HCT116 (cell line): ENCODE measurements at regions not wholly inside any gene's neighbourhood (a gene's known extent, or its start where the extent isn't known, plus 50 kb on each side); places are given as distances from the start of the nearest gene placed in this dataset.
A peak's percentile ranks its signal among the peaks of the same experiment; 100 is the strongest.

ENCODE experiments used
- ATAC-seq: fragments of 200-7000 bp; cut with Tn5 transposase; 2 replicates; pipeline ENCODE4 v1.9.1; 2020; ENCODE audit warnings: mild to moderate bottlenecking, moderate library complexity
- BruUV-seq: library from RNA; stranded (reverse); fragments of 400-500 nt; replicated peaks from 2 replicates; lab custom pipeline; 2021; lab: Mats Ljungman, UMichigan
- CTCF ChIA-PET: fragments of 300-600 bp; sonication (Branson Sonifier 250); formaldehyde crosslinking; loops from one replicate; lab custom pipeline; 2021; ENCODE audit warnings: antibody characterized with exemption; lab: Charles Lee
- POLR2A ChIA-PET: fragments of 300-600, 350-600 bp; sonication (Branson Sonifier 250); formaldehyde crosslinking; loops from one replicate; lab custom pipeline; 2021; ENCODE audit warnings: antibody characterized with exemption; lab: Charles Lee
- RAD21 ChIA-PET, 2 experiments: fragments of 300-600 bp; sonication (Branson Sonifier 250); formaldehyde crosslinking; loops; one replicate each; lab custom pipeline; 2023; ENCODE audit warnings: low total read pairs in 2 of 2; ENCODE audit not compliant: uncharacterized antibody in 2 of 2, unreplicated experiment in 2 of 2, low non-redundant PET in 1 of 2; lab: Charles Lee
- DNase-seq: peaks from one replicate; pipeline ENCODE4 v3.0.0-alpha.2; 2010; ENCODE audit warnings: low read depth, low spot score
- H2AFZ ChIP-seq: fragments of 200-600 bp; shearing (Covaris generic), sonication (generic); 2 replicates; pipeline ENCODE4 v1.6.1; 2017; ENCODE audit warnings: low read depth, mixed run types, mixed read lengths, antibody characterized with exemption, low read length; ENCODE audit not compliant: poor library complexity, severe bottlenecking
- H3K27ac ChIP-seq: 2 replicates; pipeline ENCODE4 v1.5.1; 2012; ENCODE audit warnings: low read depth, low read length
- H3K27me3 ChIP-seq: fragments of 200-600 bp; sonication (generic); 2 replicates; pipeline ENCODE4 v1.6.1; 2016; ENCODE audit warnings: mixed run types, low read length, mixed read lengths; ENCODE audit not compliant: insufficient read depth
- H3K36me3 ChIP-seq, 2 experiments: fragments of 200-500 bp in 1 of 2; fragments of 200-600 bp in 1 of 2; sonication (Bioruptor generic) in 1 of 2; sonication (generic) in 1 of 2; 2 replicates each; pipeline versions ENCODE4 v1.5.1 to v1.6.1; 2014 to 2016; ENCODE audit warnings: low read length in 2 of 2, inconsistent platforms in 1 of 2, mixed read lengths in 1 of 2, mixed run types in 1 of 2; ENCODE audit not compliant: insufficient read depth in 2 of 2, control insufficient read depth in 1 of 2
- H3K4me1 ChIP-seq, 2 experiments: fragments of 200-600 bp in 1 of 2; sonication (generic) in 1 of 2; 2 replicates each; pipeline versions ENCODE4 v1.5.1 to v1.6.1; 2012 to 2017; ENCODE audit warnings: low read length in 2 of 2, inconsistent platforms in 1 of 2, mild to moderate bottlenecking in 1 of 2, mixed read lengths in 1 of 2, mixed run types in 1 of 2, moderate library complexity in 1 of 2; ENCODE audit not compliant: insufficient read depth in 2 of 2, control insufficient read depth in 1 of 2
- H3K4me2 ChIP-seq: fragments of 200-600 bp; sonication (generic); 2 replicates; pipeline ENCODE4 v1.6.1; 2017; ENCODE audit warnings: mixed run types, low read length, mixed read lengths
- H3K4me3 ChIP-seq, 2 experiments: fragments of 200-600 bp in 1 of 2; sonication (generic) in 1 of 2; replicated peaks in 1 of 2; 2 replicates each; pipeline ENCODE4 v1.5.1; 2011 to 2016; ENCODE audit warnings: low read length in 2 of 2, control low read depth in 1 of 2, low read depth in 1 of 2, mild to moderate bottlenecking in 1 of 2, mixed read lengths in 1 of 2, mixed run types in 1 of 2
- H3K79me2 ChIP-seq: fragments of 200-600 bp; sonication (generic); 2 replicates; pipeline ENCODE4 v1.6.1; 2017; ENCODE audit warnings: mild to moderate bottlenecking, mixed run types, low read length, moderate library complexity, mixed read lengths; ENCODE audit not compliant: insufficient read depth
- H3K9ac ChIP-seq: fragments of 200-600 bp; sonication (generic); 2 replicates; pipeline ENCODE4 v1.6.1; 2016; ENCODE audit warnings: low read length, mixed read lengths
- H3K9me2 ChIP-seq: fragments of 200-600 bp; sonication (generic), shearing (Covaris generic); 2 replicates; pipeline ENCODE4 v1.6.1; 2017; ENCODE audit warnings: mixed run types, mild to moderate bottlenecking, moderate library complexity; ENCODE audit not compliant: insufficient read depth
- H3K9me3 ChIP-seq, 2 experiments: fragments of 200-500 bp in 1 of 2; fragments of 200-600 bp in 1 of 2; sonication (Bioruptor generic) in 1 of 2; sonication (generic) in 1 of 2; 2 replicates each; pipeline ENCODE4 v1.6.1; 2014 to 2017; ENCODE audit warnings: low read length in 2 of 2, mixed read lengths in 2 of 2, inconsistent platforms in 1 of 2, low read depth in 1 of 2, mild to moderate bottlenecking in 1 of 2, mixed run types in 1 of 2, moderate library complexity in 1 of 2; ENCODE audit not compliant: control insufficient read depth in 1 of 2, insufficient read depth in 1 of 2
- H4K20me1 ChIP-seq: fragments of 200-600 bp; sonication (generic), shearing (Covaris generic); 2 replicates; pipeline ENCODE4 v1.6.1; 2017; ENCODE audit warnings: mixed run types, mild to moderate bottlenecking, moderate library complexity; ENCODE audit not compliant: insufficient read depth
- ATF3 ChIP-seq: IDR thresholded peaks from 2 replicates; pipeline ENCODE4 v1.6.1; 2012
- CBX3 ChIP-seq: IDR thresholded peaks from 2 replicates; pipeline ENCODE4 v1.6.1; 2012; ENCODE audit warnings: low read depth
- CTCF ChIP-seq, 3 experiments: fragments of 200-600 bp in 1 of 3; sonication (generic) in 1 of 3; IDR thresholded peaks in 2 of 3; conservative IDR thresholded peaks in 1 of 3; 2 replicates each; pipeline ENCODE4 v1.5.1; 2012 to 2017; ENCODE audit warnings: low read depth in 2 of 3, low read length in 2 of 3, antibody characterized with exemption in 1 of 3, borderline replicate concordance in 1 of 3, control low read depth in 1 of 3, mild to moderate bottlenecking in 1 of 3, mixed read lengths in 1 of 3, mixed run types in 1 of 3, moderate library complexity in 1 of 3; ENCODE audit not compliant: insufficient read depth in 1 of 3
- EGR1 ChIP-seq: IDR thresholded peaks from 2 replicates; pipeline ENCODE4 v1.6.1; 2012; ENCODE audit warnings: low read depth
- EZH2 ChIP-seq: fragments of 200-600 bp; sonication (generic); IDR thresholded peaks from 2 replicates; pipeline ENCODE4 v1.6.1; 2017; ENCODE audit warnings: antibody characterized with exemption, mixed run types
- EZH2phosphoT487 ChIP-seq: fragments of 200-600 bp; IDR thresholded peaks from 2 replicates; pipeline ENCODE4 v1.6.1; 2018; ENCODE audit warnings: antibody characterized with exemption, borderline replicate concordance
- FOSL1 ChIP-seq: IDR thresholded peaks from 2 replicates; pipeline ENCODE4 v1.6.1; 2012; ENCODE audit warnings: low read depth
- JUND ChIP-seq: IDR thresholded peaks from 2 replicates; pipeline ENCODE4 v1.6.1; 2012
- MAX ChIP-seq: IDR thresholded peaks from 2 replicates; pipeline ENCODE4 v1.6.1; 2012
- POLR2A ChIP-seq: IDR thresholded peaks from 2 replicates; pipeline ENCODE4 v1.7.0; 2011; ENCODE audit warnings: borderline replicate concordance; ENCODE audit not compliant: insufficient read depth, insufficient read length; ENCODE audit errors: extremely low read depth
- POLR2AphosphoS5 ChIP-seq: IDR thresholded peaks from 2 replicates; pipeline ENCODE4 v1.6.1; 2011; ENCODE audit warnings: mild to moderate bottlenecking, low read depth, low read length, moderate library complexity
- RAD21 ChIP-seq: IDR thresholded peaks from 2 replicates; pipeline ENCODE4 v1.6.1; 2012; ENCODE audit warnings: low read depth, mild to moderate bottlenecking
- SRF ChIP-seq: IDR thresholded peaks from 2 replicates; pipeline ENCODE4 v1.6.1; 2012; ENCODE audit warnings: low read depth
- TCF7L2 ChIP-seq: IDR thresholded peaks from 2 replicates; pipeline ENCODE4 v1.7.0; 2011; ENCODE audit warnings: borderline replicate concordance, inconsistent platforms; ENCODE audit not compliant: insufficient read depth, insufficient read length; ENCODE audit errors: extremely low read depth
- YY1 ChIP-seq: IDR thresholded peaks from 2 replicates; pipeline ENCODE4 v1.6.1; 2011; ENCODE audit warnings: low read length, low read depth, moderate library complexity, mild to moderate bottlenecking; ENCODE audit not compliant: insufficient replicate concordance; ENCODE audit errors: extremely low read depth
- ZFX ChIP-seq: fragments of 450-650 bp; IDR thresholded peaks from 2 replicates; pipeline ENCODE4 v1.6.1; 2017
- ZNF274 ChIP-seq: fragments of 200-500 bp; sonication (Bioruptor generic); IDR thresholded peaks from 2 replicates; pipeline ENCODE4 v1.6.1; 2014; ENCODE audit warnings: mild to moderate bottlenecking, low read depth, low read length, inconsistent platforms
- intact Hi-C: fragments of 100-400 bp; cut with micrococcal nuclease; formaldehyde crosslinking; loops from 2 replicates; pipeline ENCODE4 v1.10.0; 2022
- TF ChIP-seq, protein P1 (sequence below): IDR thresholded peaks from 2 replicates; pipeline ENCODE4 v1.6.1; 2011; ENCODE audit warnings: mild to moderate bottlenecking, low read length, moderate library complexity; ENCODE audit not compliant: insufficient replicate concordance; ENCODE audit errors: extremely low read depth
- TF ChIP-seq, protein P2 (sequence below): IDR thresholded peaks from 2 replicates; pipeline ENCODE4 v1.6.1; 2012; ENCODE audit warnings: low read depth

DNA sequence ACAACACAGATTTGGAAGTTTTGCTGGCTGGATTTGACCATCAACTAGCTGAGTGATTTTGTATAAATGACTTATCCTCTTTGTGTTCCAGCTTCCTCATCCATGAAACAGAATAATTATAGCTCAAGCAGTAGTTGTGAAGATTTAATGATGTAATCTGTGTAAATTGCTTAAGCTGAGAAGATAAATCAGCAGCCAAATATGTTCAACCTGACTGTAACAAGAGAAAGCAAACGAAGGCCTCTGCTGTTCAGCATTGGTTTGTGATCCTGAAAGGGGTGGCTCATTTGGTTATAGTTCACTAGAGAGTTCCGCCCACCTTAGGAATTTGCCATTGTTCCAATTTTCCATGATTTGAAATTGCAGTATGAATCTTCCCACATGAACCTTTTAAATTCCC lies 75.7 kb upstream of the CCDC112 start:
- TF ChIP-seq CTCF (IDR thresholded peaks at IDR 0.05 in 2 of 3, conservative IDR thresholded peaks at IDR 0.05 in 1 of 3; ENCODE audit: borderline replicate concordance in 1 of 3, insufficient read depth in 1 of 3, low read depth in 2 of 3, low read length in 2 of 3) (no peak), JUND (no peak), ZNF274 (no peak), ATF3 (no peak), YY1 (no peak), SRF (no peak), RAD21 (no peak), FOSL1 (no peak), POLR2A (no peak), MAX (no peak), EGR1 (no peak), EZH2phosphoT487 (no peak), POLR2AphosphoS5 (no peak), ZFX (no peak), EZH2 (no peak), TCF7L2 (no peak), CBX3 (no peak)
- TF ChIP-seq, protein P1, sequence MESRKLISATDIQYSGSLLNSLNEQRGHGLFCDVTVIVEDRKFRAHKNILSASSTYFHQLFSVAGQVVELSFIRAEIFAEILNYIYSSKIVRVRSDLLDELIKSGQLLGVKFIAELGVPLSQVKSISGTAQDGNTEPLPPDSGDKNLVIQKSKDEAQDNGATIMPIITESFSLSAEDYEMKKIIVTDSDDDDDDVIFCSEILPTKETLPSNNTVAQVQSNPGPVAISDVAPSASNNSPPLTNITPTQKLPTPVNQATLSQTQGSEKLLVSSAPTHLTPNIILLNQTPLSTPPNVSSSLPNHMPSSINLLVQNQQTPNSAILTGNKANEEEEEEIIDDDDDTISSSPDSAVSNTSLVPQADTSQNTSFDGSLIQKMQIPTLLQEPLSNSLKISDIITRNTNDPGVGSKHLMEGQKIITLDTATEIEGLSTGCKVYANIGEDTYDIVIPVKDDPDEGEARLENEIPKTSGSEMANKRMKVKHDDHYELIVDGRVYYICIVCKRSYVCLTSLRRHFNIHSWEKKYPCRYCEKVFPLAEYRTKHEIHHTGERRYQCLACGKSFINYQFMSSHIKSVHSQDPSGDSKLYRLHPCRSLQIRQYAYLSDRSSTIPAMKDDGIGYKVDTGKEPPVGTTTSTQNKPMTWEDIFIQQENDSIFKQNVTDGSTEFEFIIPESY = no peak
- TF ChIP-seq, protein P2, sequence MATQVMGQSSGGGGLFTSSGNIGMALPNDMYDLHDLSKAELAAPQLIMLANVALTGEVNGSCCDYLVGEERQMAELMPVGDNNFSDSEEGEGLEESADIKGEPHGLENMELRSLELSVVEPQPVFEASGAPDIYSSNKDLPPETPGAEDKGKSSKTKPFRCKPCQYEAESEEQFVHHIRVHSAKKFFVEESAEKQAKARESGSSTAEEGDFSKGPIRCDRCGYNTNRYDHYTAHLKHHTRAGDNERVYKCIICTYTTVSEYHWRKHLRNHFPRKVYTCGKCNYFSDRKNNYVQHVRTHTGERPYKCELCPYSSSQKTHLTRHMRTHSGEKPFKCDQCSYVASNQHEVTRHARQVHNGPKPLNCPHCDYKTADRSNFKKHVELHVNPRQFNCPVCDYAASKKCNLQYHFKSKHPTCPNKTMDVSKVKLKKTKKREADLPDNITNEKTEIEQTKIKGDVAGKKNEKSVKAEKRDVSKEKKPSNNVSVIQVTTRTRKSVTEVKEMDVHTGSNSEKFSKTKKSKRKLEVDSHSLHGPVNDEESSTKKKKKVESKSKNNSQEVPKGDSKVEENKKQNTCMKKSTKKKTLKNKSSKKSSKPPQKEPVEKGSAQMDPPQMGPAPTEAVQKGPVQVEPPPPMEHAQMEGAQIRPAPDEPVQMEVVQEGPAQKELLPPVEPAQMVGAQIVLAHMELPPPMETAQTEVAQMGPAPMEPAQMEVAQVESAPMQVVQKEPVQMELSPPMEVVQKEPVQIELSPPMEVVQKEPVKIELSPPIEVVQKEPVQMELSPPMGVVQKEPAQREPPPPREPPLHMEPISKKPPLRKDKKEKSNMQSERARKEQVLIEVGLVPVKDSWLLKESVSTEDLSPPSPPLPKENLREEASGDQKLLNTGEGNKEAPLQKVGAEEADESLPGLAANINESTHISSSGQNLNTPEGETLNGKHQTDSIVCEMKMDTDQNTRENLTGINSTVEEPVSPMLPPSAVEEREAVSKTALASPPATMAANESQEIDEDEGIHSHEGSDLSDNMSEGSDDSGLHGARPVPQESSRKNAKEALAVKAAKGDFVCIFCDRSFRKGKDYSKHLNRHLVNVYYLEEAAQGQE = no peak
- Histone ChIP-seq H3K9me3 (no peaks in the 10 kb centered on the region), H3K27ac (no peak overlapping the region), H3K79me2 (no peaks in the 10 kb centered on the region), H3K9ac (no peak overlapping the region), H3K4me1 (peaks cover 2 to 21% of the 10 kb centered on the region in 2 experiments; a peak in 2 of 4 replicates), H2AFZ (peak overlapping the region; percentile 2), H3K27me3 (no peaks in the 10 kb centered on the region), H3K9me2 (no peaks in the 10 kb centered on the region), H3K4me2 (no peak overlapping the region), H3K4me3 (no peak overlapping the region), H3K36me3 (no peaks in the 10 kb centered on the region), H4K20me1 (no peaks in the 10 kb centered on the region)
- CTCF ChIA-PET = interaction anchor here (0.8 kb wide), 1 partner anchor 10 kb away, joined by 3 read pairs; no protein-coding TSS in a partner anchor
- intact Hi-C loops = loop anchor here (10.0 kb wide), 1 partner anchor 463 kb away; no protein-coding TSS in a partner anchor
- DNase-seq = no peak
- no TSS peak for BruUV-seq
- ATAC-seq = no peak
- POLR2A ChIA-PET = no interaction called here
- RAD21 ChIA-PET = no interaction called here
